ENCODE measurements at regions not wholly inside any gene's neighbourhood (a gene's known extent, or its start where the extent isn't known, plus 50 kb on each side); places are given as distances from the start of the nearest gene placed in this dataset.

GRCh38 chr5:32961059-32961415, 249.9 kb downstream of the NPR3 start:
- no peak for DNase-seq
- H3K27me3 ChIP-seq (ENCODE audit: insufficient read depth, low read length, poor library complexity): no peaks in the 10 kb centered on the region
- no peak for TF ChIP-seq CTCF (IDR thresholded peaks at IDR 0.05; ENCODE audit: borderline replicate concordance, extremely low read depth, low read length, poor library complexity, severe bottlenecking)
- TF ChIP-seq EZH2 (IDR thresholded peaks at IDR 0.05; ENCODE audit: borderline replicate concordance, low read depth, low read length, severe bottlenecking): no peak
- no peaks in the 10 kb centered on the region for H3K9me3 ChIP-seq (ENCODE audit: insufficient read depth, low read length, severe bottlenecking)
- no peak overlapping the region for H2AFZ ChIP-seq (ENCODE audit: low read depth, low read length)
- H3K9ac ChIP-seq (ENCODE audit: low read depth, low read length): no peak overlapping the region
- no peak overlapping the region for H3K4me2 ChIP-seq (ENCODE audit: insufficient read depth, low read length)
- ATAC-seq (ENCODE audit: insufficient read depth, low read depth): no peak
- no peak overlapping the region for H3K4me3 ChIP-seq (ENCODE audit: low read depth in 1 of 2, low read length in 2 of 2)
- H3K79me2 ChIP-seq (ENCODE audit: insufficient read depth, low read length): no peaks in the 10 kb centered on the region
- no peaks in the 10 kb centered on the region for H3K36me3 ChIP-seq (ENCODE audit: insufficient read depth, low read length)
- no peaks in the 10 kb centered on the region for H3K4me1 ChIP-seq (ENCODE audit: insufficient read depth, low read length)
- no peaks in the 10 kb centered on the region for H4K20me1 ChIP-seq (ENCODE audit: insufficient read depth, low read length)
- no peak overlapping the region for H3K27ac ChIP-seq (ENCODE audit: low read length)

GRCh38 chr5:32964261-32964660, 253.1 kb downstream of the NPR3 start:
- no peak for TF ChIP-seq EZH2 (IDR thresholded peaks at IDR 0.05; ENCODE audit: borderline replicate concordance, low read depth, low read length, severe bottlenecking)
- TF ChIP-seq CTCF (IDR thresholded peaks at IDR 0.05; ENCODE audit: borderline replicate concordance, extremely low read depth, low read length, poor library complexity, severe bottlenecking): no peak
- H3K9ac ChIP-seq (ENCODE audit: low read depth, low read length): no peak overlapping the region
- H3K27me3 ChIP-seq (ENCODE audit: insufficient read depth, low read length, poor library complexity): no peaks in the 10 kb centered on the region
- no peak overlapping the region for H3K4me2 ChIP-seq (ENCODE audit: insufficient read depth, low read length)
- no peaks in the 10 kb centered on the region for H3K9me3 ChIP-seq (ENCODE audit: insufficient read depth, low read length, severe bottlenecking)
- DNase-seq: no peak
- H3K4me3 ChIP-seq (ENCODE audit: low read depth in 1 of 2, low read length in 2 of 2): no peak overlapping the region
- H3K27ac ChIP-seq (ENCODE audit: low read length): no peak overlapping the region
- H4K20me1 ChIP-seq (ENCODE audit: insufficient read depth, low read length): no peaks in the 10 kb centered on the region
- no peaks in the 10 kb centered on the region for H3K79me2 ChIP-seq (ENCODE audit: insufficient read depth, low read length)
- H3K4me1 ChIP-seq (ENCODE audit: insufficient read depth, low read length): no peaks in the 10 kb centered on the region
- H2AFZ ChIP-seq (ENCODE audit: low read depth, low read length): no peak overlapping the region
- ATAC-seq (ENCODE audit: insufficient read depth, low read depth): no peak
- no peaks in the 10 kb centered on the region for H3K36me3 ChIP-seq (ENCODE audit: insufficient read depth, low read length)

DNA sequence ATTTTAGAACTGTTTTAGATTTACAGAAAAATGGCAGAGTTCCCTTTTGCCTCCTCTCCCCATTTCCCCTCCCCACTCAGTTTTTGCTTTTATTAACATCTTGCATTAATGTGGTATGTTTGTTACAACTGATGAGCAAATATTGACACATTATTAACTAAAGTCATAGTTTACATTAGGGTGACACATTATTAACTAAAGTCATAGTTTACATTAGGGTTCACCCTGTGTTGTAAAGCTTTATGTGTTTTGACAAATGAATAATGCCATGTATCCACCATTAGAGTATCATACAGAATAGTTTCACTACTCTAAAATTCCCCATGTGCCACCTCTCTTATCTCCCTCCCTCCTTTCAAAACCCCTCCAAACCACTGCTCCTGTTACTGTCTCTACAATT, 262.5 kb downstream of the NPR3 start:
- no peak for ATAC-seq (ENCODE audit: insufficient read depth, low read depth)
- TF ChIP-seq CTCF (IDR thresholded peaks at IDR 0.05; ENCODE audit: borderline replicate concordance, extremely low read depth, low read length, poor library complexity, severe bottlenecking) (no peak), EZH2 (IDR thresholded peaks at IDR 0.05; ENCODE audit: borderline replicate concordance, low read depth, low read length, severe bottlenecking) (no peak)
- no peak overlapping the region for H3K4me3 ChIP-seq (ENCODE audit: low read depth in 1 of 2, low read length in 2 of 2)

More for the DNA sequence above, 262.5 kb downstream of the NPR3 start:
- Histone ChIP-seq H3K27ac (ENCODE audit: low read length) (no peak overlapping the region), H3K4me1 (ENCODE audit: insufficient read depth, low read length) (no peaks in the 10 kb centered on the region), H3K9me3 (ENCODE audit: insufficient read depth, low read length, severe bottlenecking) (no peaks in the 10 kb centered on the region), H3K79me2 (ENCODE audit: insufficient read depth, low read length) (no peaks in the 10 kb centered on the region), H2AFZ (ENCODE audit: low read depth, low read length) (no peak overlapping the region), H3K4me2 (ENCODE audit: insufficient read depth, low read length) (no peak overlapping the region), H4K20me1 (ENCODE audit: insufficient read depth, low read length) (no peaks in the 10 kb centered on the region), H3K27me3 (ENCODE audit: insufficient read depth, low read length, poor library complexity) (no peaks in the 10 kb centered on the region), H3K36me3 (ENCODE audit: insufficient read depth, low read length) (no peaks in the 10 kb centered on the region), H3K9ac (ENCODE audit: low read depth, low read length) (no peak overlapping the region)
- DNase-seq: no peak
